ENCODE measurements at regions not wholly inside any gene's neighbourhood (a gene's known extent, or its start where the extent isn't known, plus 50 kb on each side); places are given as distances from the start of the nearest gene placed in this dataset.

DNA sequence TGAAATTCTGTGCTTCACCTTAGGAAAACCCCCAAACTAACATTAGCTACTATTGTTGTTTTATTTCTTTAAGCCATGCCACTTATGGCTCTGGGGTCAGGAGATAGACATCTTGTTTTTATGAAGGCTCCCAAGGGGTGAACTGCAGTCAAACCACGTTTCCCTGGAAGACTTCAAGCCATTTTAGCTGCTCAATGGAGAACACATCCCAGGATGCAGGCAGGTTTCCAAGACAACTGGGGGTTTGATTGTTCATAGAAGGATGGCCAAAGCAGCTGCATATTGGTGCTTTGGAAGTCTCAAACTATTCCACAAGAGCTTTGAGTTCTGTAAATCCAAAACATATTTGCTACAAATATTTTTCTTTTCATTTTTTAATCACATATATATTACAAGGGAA is 818.0 kb downstream of the MAFB start:
- no peak for DNase-seq

GRCh38 chr20:39865446-39865845 is 823.6 kb downstream of the MAFB start:
- no peak for DNase-seq

- DNase-seq, result no peak
These were observed 826.6 kb downstream of the MAFB start for GRCh38 chr20:39862470-39862891.

- DNase-seq, result no peak
These were observed 827.7 kb downstream of the MAFB start for GRCh38 chr20:39861381-39861780.

DNA sequence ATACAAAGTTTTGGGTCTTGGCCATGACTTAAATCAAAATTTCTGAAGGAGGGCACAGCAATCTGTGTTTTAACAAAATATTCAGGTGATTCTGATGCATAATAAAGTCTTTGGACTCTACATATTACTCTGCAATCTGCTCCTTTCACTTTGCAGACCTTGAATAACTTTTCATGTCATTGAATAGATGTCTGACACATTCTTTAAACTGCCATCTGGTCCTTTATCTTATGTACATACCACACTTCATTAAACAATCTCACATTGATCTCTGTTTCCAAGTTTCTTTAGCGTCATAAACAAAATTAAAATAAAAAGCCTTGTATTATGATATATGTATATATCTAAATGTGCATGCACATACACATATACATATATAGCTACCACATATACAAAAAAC is 831.2 kb downstream of the MAFB start:
- no peak for DNase-seq

- DNase-seq, result no peak
These were observed 831.8 kb downstream of the MAFB start for GRCh38 chr20:39857187-39857586.

- no peak for DNase-seq
These were observed 833.2 kb downstream of the MAFB start for GRCh38 chr20:39855799-39856198.

DNA sequence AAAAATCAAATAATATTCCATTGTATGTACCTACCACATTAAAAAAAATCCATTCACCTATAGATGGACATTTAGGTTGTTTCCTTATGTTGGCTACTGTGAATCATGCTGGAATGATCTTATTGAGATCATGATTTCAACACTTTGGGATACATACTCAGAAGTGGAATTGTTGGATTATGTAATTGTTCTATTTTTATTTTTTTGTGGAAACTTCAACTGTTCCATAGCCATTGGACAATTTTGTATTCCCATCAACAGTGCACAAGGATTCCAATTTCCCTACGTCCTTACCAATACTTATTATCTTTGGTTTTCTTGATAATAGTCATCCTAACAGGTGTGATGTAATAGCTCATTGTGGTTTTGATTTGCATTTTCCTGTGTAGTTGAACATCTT is 834.0 kb downstream of the MAFB start:
- DNase-seq, result no peak

DNA sequence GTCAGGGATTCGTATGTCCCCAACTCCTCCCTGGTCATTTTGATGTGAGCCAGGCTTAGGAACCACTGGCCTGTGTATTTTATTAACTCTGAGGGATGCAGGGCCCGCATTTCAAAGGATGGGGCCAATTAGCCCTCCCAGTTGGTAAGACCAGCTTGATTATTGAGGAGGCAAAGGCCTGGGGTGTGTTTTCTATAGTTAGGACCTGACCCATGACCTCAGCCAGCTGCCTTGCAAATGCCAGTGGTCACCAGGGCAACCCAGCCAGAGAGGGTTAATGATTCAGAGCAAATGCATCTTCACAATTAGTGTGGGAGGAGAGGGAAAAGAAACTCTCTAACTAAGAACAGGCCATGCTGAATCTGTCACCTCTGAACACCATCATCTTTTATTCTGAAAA is 835.4 kb downstream of the MAFB start:
- no peak for DNase-seq

DNA sequence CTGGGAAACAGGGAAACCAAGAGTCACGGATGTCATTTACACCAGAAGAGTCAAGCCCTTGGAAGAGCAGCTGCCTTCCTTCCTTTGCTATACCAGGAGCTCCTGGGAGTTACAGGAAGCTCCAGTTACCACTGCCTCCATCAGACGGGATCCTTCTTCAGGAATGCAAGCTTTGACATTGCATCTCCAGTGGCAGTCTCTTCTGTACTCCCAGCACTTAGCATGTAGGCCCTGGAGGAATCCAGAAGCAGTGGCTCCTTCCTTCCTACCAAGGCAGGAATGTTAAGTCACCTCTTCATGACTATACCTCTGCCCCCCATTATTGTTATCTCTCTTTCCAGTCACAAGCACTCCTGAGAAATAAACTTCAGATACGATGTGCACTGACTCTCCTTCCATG is 836.0 kb downstream of the MAFB start:
- DNase-seq, result no peak

- DNase-seq, result no peak
These were observed 837.6 kb downstream of the MAFB start for GRCh38 chr20:39851459-39851858.

- no peak for DNase-seq
These were observed 838.2 kb downstream of the MAFB start for GRCh38 chr20:39850821-39851330.

- no peak for DNase-seq
These were observed 838.8 kb downstream of the MAFB start for GRCh38 chr20:39850246-39850645.

GRCh38 chr20:39849664-39850063 is 839.4 kb downstream of the MAFB start:
- DNase-seq, result peak; percentile 37

DNA sequence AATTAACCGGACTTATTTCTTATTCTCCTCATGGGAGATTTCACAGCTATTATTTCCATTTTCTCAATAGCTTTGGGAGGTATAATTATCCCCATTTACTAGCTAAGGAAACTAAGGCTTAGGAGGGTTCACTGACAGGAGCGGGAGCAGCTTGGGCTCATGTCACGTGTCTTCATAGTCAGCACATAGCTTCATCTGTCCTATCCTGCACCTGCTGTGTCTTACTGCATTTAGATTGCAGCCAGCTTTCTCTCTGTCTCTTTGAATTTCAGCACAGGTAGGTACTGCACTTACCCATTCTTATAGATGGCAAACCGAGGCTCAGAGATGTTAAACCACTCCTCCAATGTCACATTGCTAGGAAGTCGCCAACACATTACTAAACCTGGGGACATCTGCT is 839.9 kb downstream of the MAFB start:
- DNase-seq, result no peak

DNA sequence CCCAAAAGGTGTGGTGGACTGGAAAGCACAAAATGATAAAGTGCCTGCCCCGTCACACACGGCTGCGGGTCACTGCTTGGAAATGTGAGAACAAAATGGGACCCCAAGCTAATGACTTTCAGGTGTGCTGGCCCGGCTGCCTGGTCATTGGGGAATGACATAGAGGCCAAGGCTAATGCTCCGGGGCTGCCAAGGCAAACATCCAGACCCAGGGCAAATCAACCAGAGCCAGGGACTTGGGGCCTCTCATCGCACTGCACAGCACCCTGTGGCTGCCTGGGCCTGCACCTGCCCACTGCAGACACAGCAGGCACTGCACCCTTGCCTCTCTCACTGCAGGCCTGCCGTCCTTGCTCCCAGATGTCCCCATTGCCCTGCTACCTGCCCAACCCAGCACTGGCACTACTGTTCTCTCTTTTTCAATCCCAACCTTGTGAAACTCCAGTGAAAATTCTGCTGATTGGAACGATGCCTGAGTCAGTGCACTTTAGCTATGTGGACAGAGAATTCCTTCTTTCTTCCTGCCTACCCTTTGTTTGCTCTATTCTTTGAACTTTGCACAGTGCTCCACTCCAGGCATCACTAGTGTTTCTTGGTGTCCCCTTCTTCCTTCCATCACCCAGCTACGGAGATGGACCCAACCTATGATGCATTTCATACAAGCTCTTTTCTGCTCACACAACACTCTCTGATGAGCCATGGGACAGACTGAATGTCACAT is 849.5 kb downstream of the MAFB start:
- DNase-seq, result no peak

GRCh38 chr20:39837561-39837960 is 851.5 kb downstream of the MAFB start:
- no peak for DNase-seq

DNA sequence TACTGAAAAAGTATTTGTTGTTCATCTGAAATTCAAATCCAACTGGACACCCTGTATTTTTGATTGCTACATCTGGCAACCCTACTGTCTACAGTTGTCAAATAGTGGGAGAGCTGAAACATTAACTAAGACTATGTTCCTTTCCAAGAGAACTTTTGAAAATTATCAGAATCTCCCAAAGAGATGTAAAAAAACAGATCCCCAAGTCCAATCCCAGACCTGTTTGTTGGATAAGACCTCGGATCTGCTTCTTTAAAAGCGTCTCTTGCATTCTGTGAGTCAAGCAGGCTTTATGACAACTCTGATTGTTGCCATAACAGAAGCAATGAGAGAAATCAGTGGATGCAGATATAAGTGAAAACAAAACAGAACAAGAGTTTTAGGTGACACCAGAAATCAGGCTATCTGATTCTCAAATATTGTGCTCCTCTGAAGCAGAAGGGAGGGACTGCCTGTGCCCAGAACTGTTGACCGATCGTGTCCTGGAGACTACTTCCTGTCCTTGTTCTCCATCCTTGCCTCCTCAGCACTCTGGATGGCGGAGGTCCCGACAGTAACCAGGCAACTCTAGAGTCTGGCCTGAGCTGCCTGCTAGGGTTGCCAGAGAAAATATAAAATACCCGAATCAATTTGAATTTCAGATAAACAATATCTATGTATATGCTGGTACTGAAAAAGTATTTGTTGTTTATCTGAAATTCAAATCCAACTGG is 853.8 kb downstream of the MAFB start:
- no peak for DNase-seq

GRCh38 chr20:39830903-39831302 is 858.1 kb downstream of the MAFB start:
- DNase-seq, result no peak

- no peak for DNase-seq
These were observed 859.4 kb downstream of the MAFB start for GRCh38 chr20:39829661-39830060.

DNA sequence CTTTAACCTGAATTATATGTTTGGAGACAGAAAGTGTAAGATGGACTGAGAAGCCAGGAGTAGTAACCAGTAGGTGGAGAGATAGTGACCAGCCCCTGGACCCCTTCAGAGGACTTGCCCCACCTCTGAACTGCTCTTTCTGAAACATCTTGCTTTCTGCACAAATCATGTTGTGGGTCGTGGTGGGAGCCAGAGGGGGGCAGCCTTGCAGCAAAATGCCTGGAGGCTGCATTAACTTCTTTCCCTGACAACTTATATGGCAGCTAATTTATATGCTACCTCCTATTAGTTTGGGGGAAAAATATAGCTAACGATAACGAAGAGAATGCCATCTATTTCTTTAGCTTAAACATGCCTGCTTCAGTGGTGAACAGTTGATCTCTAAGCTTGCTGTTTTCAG is 859.8 kb downstream of the MAFB start:
- DNase-seq, result no peak

DNA sequence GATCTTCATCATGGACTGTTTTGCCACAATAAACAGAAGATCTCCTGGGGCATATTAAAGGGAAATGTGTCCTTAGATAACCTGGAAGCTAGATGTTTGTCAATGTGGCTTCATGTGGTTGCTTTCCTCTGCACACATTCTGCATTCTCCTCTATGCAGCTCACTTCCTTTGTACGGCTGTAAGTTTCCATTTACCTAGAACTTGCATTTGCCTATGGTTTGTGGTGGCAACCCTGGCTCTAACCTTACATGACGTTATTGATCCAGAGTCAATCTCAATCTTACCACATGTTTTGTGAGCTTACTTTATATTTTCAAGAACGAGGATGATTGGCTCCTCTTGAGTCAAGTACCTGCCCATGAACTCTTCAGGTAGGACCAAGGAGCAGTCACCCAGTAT is 863.1 kb downstream of the MAFB start:
- no peak for DNase-seq

DNA sequence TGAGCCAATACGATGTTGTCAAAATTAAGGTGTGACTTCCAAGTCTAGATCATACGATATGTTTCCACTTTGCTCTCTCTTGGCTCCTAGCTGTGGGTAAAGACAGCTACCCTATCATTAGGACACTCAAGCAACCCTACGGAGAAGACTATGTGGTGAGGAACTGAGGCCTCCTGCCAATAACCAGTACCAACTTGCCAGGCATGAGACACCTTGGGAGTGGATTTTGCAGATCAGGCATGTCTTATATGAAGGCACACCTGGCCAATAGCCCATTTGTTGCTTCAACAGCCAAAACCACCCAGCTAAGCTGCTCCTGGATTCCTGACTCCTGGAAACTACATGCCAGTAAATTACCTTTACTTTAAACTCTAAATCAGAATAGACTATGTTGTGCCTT is 863.4 kb downstream of the DHX35 start:
- no peak for DNase-seq

GRCh38 chr20:39823224-39823623 is 861.1 kb downstream of the DHX35 start:
- no peak for DNase-seq

Data from occipital lobe (tissue), 1 donor.